GM18505 (cell line): ENCODE measurements at regions not wholly inside any gene's neighbourhood (a gene's known extent, or its start where the extent isn't known, plus 50 kb on each side); places are given as distances from the start of the nearest gene placed in this dataset.

ENCODE experiments used
- ATAC-seq: cut with Tn5 transposase; IDR thresholded peaks from one replicate; pipeline ENCODE4 v1.9.1; 2021; ENCODE audit not compliant: unreplicated experiment
- POLR2A ChIP-seq: IDR thresholded peaks from 4 replicates; pipeline ENCODE4 v1.6.1; 2011; ENCODE audit warnings: borderline replicate concordance; ENCODE audit not compliant: insufficient read depth, insufficient read length; ENCODE audit errors: extremely low read depth

GRCh38 chr14:87115234-87115633 is 877.7 kb downstream of the GALC start:
- TF ChIP-seq POLR2A: no peak
- no peak for ATAC-seq

GRCh38 chr14:87113286-87113685 is 879.7 kb downstream of the GALC start:
- TF ChIP-seq POLR2A: no peak

GRCh38 chr14:87111741-87112140 is 881.2 kb downstream of the GALC start:
- no peak for ATAC-seq
- TF ChIP-seq POLR2A: no peak

More at GRCh38 chr14:87113286-87113685, 879.7 kb downstream of the GALC start:
- no peak for ATAC-seq

- no peak for TF ChIP-seq POLR2A
- ATAC-seq: no peak
These were observed 881.9 kb downstream of the GALC start for GRCh38 chr14:87111126-87111525.

GRCh38 chr14:87109271-87109670 is 883.7 kb downstream of the GALC start:
- TF ChIP-seq POLR2A: no peak
- ATAC-seq: no peak

GRCh38 chr14:87108726-87109125 is 884.3 kb downstream of the GALC start:
- no peak for TF ChIP-seq POLR2A
- no peak for ATAC-seq

GRCh38 chr14:87102811-87103378 is 890.1 kb downstream of the GALC start:
- TF ChIP-seq POLR2A: no peak
- ATAC-seq: no peak

GRCh38 chr14:87097015-87097414 is 896.0 kb downstream of the GALC start:
- ATAC-seq: no peak
- TF ChIP-seq POLR2A: no peak

GRCh38 chr14:87094913-87095312 is 898.1 kb downstream of the GALC start:
- no peak for ATAC-seq
- no peak for TF ChIP-seq POLR2A

GRCh38 chr14:87088588-87088987 is 904.4 kb downstream of the GALC start:
- ATAC-seq: no peak
- TF ChIP-seq POLR2A: no peak

- no peak for ATAC-seq
- no peak for TF ChIP-seq POLR2A
These were observed 905.1 kb downstream of the GALC start for GRCh38 chr14:87087881-87088280.

- no peak for ATAC-seq
- no peak for TF ChIP-seq POLR2A
These were observed 908.1 kb downstream of the GALC start for GRCh38 chr14:87084908-87085307.

GRCh38 chr14:87082917-87083316 is 910.1 kb downstream of the GALC start:
- no peak for TF ChIP-seq POLR2A
- no peak for ATAC-seq

- TF ChIP-seq POLR2A: no peak
- no peak for ATAC-seq
These were observed 912.0 kb downstream of the GALC start for GRCh38 chr14:87081004-87081403.

- TF ChIP-seq POLR2A: no peak
- ATAC-seq: no peak
These were observed 912.8 kb downstream of the GALC start for GRCh38 chr14:87080146-87080545.

- TF ChIP-seq POLR2A: no peak
- ATAC-seq: no peak
These were observed 913.6 kb downstream of the GALC start for GRCh38 chr14:87079416-87079815.

GRCh38 chr14:87076922-87077321 is 916.1 kb downstream of the GALC start:
- ATAC-seq: no peak
- no peak for TF ChIP-seq POLR2A
